BJ (cell line): ENCODE measurements at regions not wholly inside any gene's neighbourhood (a gene's known extent, or its start where the extent isn't known, plus 50 kb on each side); places are given as distances from the start of the nearest gene placed in this dataset.

ENCODE experiments used
- CTCF ChIA-PET: fragments of 350-600 bp; formaldehyde crosslinking; extraction: SDS; loops from one replicate; lab custom pipeline; 2021; ENCODE audit warnings: antibody characterized with exemption, inconsistent platforms; lab: Yijun Ruan, JAX
- POLR2A ChIA-PET: fragments of 300-600 bp; sonication (Branson Sonifier 250); formaldehyde crosslinking; extraction: SDS; loops from one replicate; lab custom pipeline; 2021; ENCODE audit warnings: antibody characterized with exemption; lab: Charles Lee
- DNase-seq: peaks from one replicate; pipeline ENCODE4 v3.0.0-alpha.2; 2011; ENCODE audit warnings: low read depth
- H3K27me3 ChIP-seq: 2 replicates; pipeline ENCODE4 v1.6.0; 2011; ENCODE audit warnings: low read length; ENCODE audit not compliant: control insufficient read depth, insufficient read depth
- H3K36me3 ChIP-seq: 2 replicates; pipeline ENCODE4 v1.5.1; 2011; ENCODE audit warnings: low read length; ENCODE audit not compliant: control insufficient read depth, insufficient read depth
- H3K4me3 ChIP-seq: 2 replicates; pipeline ENCODE4 v1.5.1; 2011; ENCODE audit warnings: low read depth, mild to moderate bottlenecking, control low read depth, low read length
- TF ChIP-seq, protein P1 (sequence below): IDR thresholded peaks from 2 replicates; pipeline ENCODE4 v1.5.1; 2011; ENCODE audit warnings: low read depth, mild to moderate bottlenecking, control low read depth, inconsistent platforms, low read length, moderate library complexity; ENCODE audit not compliant: insufficient read depth

DNA sequence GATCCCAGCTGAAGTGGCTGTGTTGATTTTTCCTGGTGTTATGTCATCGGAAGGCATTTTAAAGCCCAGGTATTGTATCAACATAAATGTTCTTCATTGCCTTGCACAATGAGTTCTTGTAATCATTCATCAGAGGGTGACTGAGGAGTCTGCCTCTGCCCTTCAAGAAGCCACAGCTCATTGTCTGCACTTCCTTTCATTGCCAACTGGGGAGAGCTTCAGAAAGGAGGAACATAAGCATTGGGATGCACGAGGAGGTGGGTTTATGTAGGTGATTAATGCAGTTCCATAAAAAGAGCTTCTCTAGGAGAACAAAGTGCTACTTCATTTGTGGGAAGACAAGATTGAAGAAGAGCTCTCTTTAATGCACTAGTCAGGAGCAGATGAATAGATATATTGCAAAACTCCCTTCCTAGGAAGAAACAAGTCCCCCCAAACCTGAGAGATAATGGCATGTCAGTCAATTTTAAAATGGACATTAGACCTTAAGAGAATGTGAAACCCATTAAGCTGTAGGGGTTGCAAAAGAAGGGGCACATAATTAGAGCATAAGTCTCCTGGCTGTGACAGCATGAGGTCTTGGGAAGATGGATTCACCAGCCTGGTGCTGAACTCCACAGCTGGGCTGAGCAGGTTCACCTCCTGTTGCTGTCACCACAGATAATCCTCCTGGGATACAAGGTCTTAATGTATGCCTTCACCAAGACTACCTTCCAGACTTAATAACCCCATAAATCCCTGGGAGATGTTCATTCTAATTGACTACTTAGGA is 124.6 kb downstream of the BACH1 start:
- H3K4me3 ChIP-seq, result no peak overlapping the region
- TF ChIP-seq, protein P1, sequence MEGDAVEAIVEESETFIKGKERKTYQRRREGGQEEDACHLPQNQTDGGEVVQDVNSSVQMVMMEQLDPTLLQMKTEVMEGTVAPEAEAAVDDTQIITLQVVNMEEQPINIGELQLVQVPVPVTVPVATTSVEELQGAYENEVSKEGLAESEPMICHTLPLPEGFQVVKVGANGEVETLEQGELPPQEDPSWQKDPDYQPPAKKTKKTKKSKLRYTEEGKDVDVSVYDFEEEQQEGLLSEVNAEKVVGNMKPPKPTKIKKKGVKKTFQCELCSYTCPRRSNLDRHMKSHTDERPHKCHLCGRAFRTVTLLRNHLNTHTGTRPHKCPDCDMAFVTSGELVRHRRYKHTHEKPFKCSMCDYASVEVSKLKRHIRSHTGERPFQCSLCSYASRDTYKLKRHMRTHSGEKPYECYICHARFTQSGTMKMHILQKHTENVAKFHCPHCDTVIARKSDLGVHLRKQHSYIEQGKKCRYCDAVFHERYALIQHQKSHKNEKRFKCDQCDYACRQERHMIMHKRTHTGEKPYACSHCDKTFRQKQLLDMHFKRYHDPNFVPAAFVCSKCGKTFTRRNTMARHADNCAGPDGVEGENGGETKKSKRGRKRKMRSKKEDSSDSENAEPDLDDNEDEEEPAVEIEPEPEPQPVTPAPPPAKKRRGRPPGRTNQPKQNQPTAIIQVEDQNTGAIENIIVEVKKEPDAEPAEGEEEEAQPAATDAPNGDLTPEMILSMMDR, result no peak
- H3K36me3 ChIP-seq, result no peaks in the 10 kb centered on the region
- DNase-seq, result no peak
- ChIA-PET POLR2A (no interaction called here), CTCF (interaction anchor here (1.3 kb wide), 2 partner anchors 10 to 12 kb away, joined by 3 read pairs; no protein-coding TSS in a partner anchor)
- H3K27me3 ChIP-seq, result no peaks in the 10 kb centered on the region

DNA sequence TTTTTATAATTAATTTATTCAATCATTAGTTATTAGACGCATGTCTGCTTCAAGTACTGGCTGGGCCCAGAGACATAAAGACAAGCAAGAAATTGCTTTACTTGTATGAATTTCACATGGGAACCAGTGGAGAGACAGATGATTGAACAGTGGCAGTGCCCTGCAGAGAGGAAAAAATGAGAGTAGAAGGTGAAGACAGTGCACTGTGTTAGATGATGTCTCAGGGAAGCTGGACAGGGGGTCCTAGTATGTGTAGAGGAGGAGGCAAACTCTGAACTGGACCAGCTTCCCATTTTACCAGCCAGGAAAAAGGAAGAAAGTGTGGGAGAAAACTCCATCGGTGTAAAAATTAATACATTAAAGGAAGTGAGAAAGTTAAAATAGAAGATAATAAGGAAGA is 126.0 kb downstream of the BACH1 start:
- ChIA-PET POLR2A (no interaction called here), CTCF (no interaction called here)
- no peak overlapping the region for H3K4me3 ChIP-seq
- DNase-seq, result no peak
- TF ChIP-seq, protein P1, result no peak
- no peaks in the 10 kb centered on the region for H3K36me3 ChIP-seq
- no peaks in the 10 kb centered on the region for H3K27me3 ChIP-seq

DNA sequence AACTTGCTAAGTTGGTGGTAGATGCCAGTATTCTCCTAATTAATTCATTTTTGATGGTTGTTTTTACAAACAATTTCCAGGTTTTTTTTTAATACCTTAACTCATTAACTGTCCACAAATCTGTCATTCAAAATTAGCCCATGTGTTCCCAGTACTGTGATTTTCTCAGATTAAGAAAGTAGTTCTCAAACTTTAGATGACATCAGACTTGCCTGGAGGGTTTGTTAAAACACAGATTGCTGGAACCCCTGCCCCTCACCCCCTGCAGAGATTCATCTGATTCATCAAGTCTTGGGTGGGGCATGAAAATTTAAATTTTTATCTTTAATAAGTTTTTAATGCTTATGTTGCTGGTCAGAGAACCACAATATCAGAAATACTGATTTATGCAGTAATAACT is 130.5 kb downstream of the BACH1 start:
- CTCF ChIA-PET, result no interaction called here
- no peak for DNase-seq

DNA sequence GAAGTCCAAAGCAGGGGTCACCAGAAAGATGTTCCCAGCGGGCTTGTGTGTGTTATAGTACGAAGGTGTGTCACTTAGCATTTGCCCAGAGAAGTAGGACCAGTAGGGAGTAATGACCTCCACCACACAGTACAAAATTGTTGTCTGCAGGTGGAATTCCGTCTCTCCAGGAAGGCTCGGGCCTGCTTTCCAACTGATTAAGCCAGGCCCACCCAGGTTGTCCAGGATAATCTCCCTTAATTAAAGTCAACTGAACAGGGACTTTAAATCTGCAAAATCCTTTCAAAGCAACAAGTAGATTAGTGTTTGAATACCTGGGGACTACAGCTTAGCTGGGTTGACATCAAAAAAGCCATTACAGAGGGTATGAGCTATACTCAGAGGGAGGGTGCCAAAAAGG is 131.3 kb downstream of the BACH1 start:
- H3K27me3 ChIP-seq, result no peaks in the 10 kb centered on the region
- no peaks in the 10 kb centered on the region for H3K36me3 ChIP-seq
- CTCF ChIA-PET, result no interaction called here
- no peak overlapping the region for H3K4me3 ChIP-seq
- POLR2A ChIA-PET, result no interaction called here
- DNase-seq, result no peak
- TF ChIP-seq, protein P1, result no peak

More for the DNA sequence above, 130.5 kb downstream of the BACH1 start:
- TF ChIP-seq, protein P1, result no peak
- no peaks in the 10 kb centered on the region for H3K36me3 ChIP-seq
- no peak overlapping the region for H3K4me3 ChIP-seq
- POLR2A ChIA-PET, result no interaction called here
- H3K27me3 ChIP-seq, result no peaks in the 10 kb centered on the region

DNA sequence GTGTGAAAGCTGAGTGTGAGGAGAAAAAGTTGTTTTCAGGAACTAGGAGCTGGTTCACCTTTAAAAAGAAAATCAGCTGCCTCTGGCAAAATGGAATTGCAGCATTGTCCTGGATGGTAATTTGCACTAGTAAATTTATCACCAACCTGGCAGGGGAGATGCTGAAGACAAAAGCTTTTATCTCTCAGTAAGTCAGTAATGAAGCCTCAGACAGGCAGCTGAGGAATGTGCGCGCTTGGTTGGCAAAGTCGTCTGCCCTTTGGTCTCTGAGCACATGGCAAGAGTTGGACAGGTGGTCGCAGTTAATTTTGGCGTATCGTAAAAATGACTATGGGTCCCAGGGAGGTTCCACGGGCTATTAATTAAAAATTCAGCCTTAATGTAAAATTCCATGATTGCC is 131.9 kb downstream of the BACH1 start:
- DNase-seq, result no peak
- TF ChIP-seq, protein P1, result no peak
- POLR2A ChIA-PET, result no interaction called here
- H3K27me3 ChIP-seq, result no peaks in the 10 kb centered on the region
- H3K36me3 ChIP-seq, result no peaks in the 10 kb centered on the region
- CTCF ChIA-PET, result no interaction called here
- no peak overlapping the region for H3K4me3 ChIP-seq
